ENCODE measurements at regions not wholly inside any gene's neighbourhood (a gene's known extent, or its start where the extent isn't known, plus 50 kb on each side); places are given as distances from the start of the nearest gene placed in this dataset.

- Mint-ChIP-seq H3K4me3 (no peak overlapping the region), H3K9me3 (no peaks in the 10 kb centered on the region), H3K27me3 (ENCODE audit: insufficient read depth, low read depth, poor library complexity) (peaks cover 8% of the 10 kb centered on the region), H3K4me1 (peaks cover 51% of the 10 kb centered on the region), H3K36me3 (ENCODE audit: low read depth) (no peaks in the 10 kb centered on the region), H3K27ac (peak overlapping the region; percentile 70; the same call in 1 of the 2 replicates)
- Histone ChIP-seq H3F3A (replicated peaks; ENCODE audit: low read depth) (no peaks in the 10 kb centered on the region), H4K20me1 (replicated peaks; ENCODE audit: insufficient read depth) (no peaks in the 10 kb centered on the region), H3K36me3 (ENCODE audit: insufficient read depth) (no peaks in the 10 kb centered on the region), H2AFZ (no peak overlapping the region), H3K27ac (ENCODE audit: low read depth) (no peak overlapping the region), H3K4me3 (no peak overlapping the region), H3K4me2 (no peak overlapping the region), H3K79me2 (replicated peaks; ENCODE audit: insufficient read depth) (no peaks in the 10 kb centered on the region), H3K27me3 (ENCODE audit: insufficient read depth) (no peaks in the 10 kb centered on the region), H3K9me2 (ENCODE audit: insufficient read depth) (no peaks in the 10 kb centered on the region), H3K4me1 (ENCODE audit: insufficient read depth) (peaks cover 30% of the 10 kb centered on the region)
- DNase-seq (ENCODE audit: low spot score) (no peak), ATAC-seq (no peak)
- no peak for TF ChIP-seq STAT1 (IDR thresholded peaks at IDR 0.05; ENCODE audit: unreplicated experiment)
Measured at GRCh38 chr2:212943351-212943750, 208.1 kb downstream of the IKZF2 start.

DNA sequence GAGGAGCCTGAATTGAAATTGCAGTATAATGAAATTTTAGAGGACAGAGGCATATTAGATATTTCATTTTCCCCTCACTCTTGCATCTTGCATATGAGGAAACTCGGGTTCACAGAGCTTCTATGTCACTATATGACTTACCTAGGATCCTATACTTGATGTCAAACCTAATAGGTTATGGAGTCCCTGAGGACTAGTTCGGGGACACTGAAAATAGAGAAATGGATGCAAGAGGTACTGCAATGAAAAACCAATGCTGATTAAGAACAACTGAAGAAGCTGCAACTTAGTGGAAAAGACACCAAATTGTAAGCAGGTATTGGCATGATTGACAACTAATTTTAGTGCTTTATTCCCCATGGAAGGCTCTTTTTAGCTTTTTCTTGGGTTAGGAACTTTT, 210.1 kb downstream of the IKZF2 start:
- H3K79me2 ChIP-seq (replicated peaks; ENCODE audit: insufficient read depth) = no peaks in the 10 kb centered on the region
- no peaks in the 10 kb centered on the region for H3K36me3 ChIP-seq (ENCODE audit: insufficient read depth)
- no peak overlapping the region for H3K4me3 ChIP-seq
- H3K4me3 Mint-ChIP-seq = no peak overlapping the region
- ATAC-seq (no peak), DNase-seq (ENCODE audit: low spot score) (no peak)
- peaks cover 11% of the 10 kb centered on the region for H3K27me3 Mint-ChIP-seq (ENCODE audit: insufficient read depth, low read depth, poor library complexity)
- peaks cover 30% of the 10 kb centered on the region for H3K4me1 ChIP-seq (ENCODE audit: insufficient read depth)
- H3K4me2 ChIP-seq = peak overlapping the region; percentile 25
- H3K9me3 Mint-ChIP-seq = no peaks in the 10 kb centered on the region
- peak overlapping the region; percentile 9; the same call in 1 of the 2 replicates for H2AFZ ChIP-seq
- peaks cover 55% of the 10 kb centered on the region for H3K4me1 Mint-ChIP-seq
- no peaks in the 10 kb centered on the region for H3F3A ChIP-seq (replicated peaks; ENCODE audit: low read depth)
- no peaks in the 10 kb centered on the region for H3K9me2 ChIP-seq (ENCODE audit: insufficient read depth)
- no peaks in the 10 kb centered on the region for H3K36me3 Mint-ChIP-seq (ENCODE audit: low read depth)
- no peaks in the 10 kb centered on the region for H4K20me1 ChIP-seq (replicated peaks; ENCODE audit: insufficient read depth)
- peak overlapping the region; percentile 94 for H3K27ac Mint-ChIP-seq
- H3K27me3 ChIP-seq (ENCODE audit: insufficient read depth) = no peaks in the 10 kb centered on the region
- peak overlapping the region; percentile 75 for H3K27ac ChIP-seq (ENCODE audit: low read depth)
- no peak for TF ChIP-seq ZNF462 (CRISPR knock-in tag; IDR thresholded peaks at IDR 0.05)
- TF ChIP-seq NANOG (IDR thresholded peaks at IDR 0.05; ENCODE audit: borderline replicate concordance) = no peak
- TF ChIP-seq, protein P1, sequence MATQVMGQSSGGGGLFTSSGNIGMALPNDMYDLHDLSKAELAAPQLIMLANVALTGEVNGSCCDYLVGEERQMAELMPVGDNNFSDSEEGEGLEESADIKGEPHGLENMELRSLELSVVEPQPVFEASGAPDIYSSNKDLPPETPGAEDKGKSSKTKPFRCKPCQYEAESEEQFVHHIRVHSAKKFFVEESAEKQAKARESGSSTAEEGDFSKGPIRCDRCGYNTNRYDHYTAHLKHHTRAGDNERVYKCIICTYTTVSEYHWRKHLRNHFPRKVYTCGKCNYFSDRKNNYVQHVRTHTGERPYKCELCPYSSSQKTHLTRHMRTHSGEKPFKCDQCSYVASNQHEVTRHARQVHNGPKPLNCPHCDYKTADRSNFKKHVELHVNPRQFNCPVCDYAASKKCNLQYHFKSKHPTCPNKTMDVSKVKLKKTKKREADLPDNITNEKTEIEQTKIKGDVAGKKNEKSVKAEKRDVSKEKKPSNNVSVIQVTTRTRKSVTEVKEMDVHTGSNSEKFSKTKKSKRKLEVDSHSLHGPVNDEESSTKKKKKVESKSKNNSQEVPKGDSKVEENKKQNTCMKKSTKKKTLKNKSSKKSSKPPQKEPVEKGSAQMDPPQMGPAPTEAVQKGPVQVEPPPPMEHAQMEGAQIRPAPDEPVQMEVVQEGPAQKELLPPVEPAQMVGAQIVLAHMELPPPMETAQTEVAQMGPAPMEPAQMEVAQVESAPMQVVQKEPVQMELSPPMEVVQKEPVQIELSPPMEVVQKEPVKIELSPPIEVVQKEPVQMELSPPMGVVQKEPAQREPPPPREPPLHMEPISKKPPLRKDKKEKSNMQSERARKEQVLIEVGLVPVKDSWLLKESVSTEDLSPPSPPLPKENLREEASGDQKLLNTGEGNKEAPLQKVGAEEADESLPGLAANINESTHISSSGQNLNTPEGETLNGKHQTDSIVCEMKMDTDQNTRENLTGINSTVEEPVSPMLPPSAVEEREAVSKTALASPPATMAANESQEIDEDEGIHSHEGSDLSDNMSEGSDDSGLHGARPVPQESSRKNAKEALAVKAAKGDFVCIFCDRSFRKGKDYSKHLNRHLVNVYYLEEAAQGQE (IDR thresholded peaks at IDR 0.05; ENCODE audit: unreplicated experiment) = no peak
- TF ChIP-seq, protein P2, sequence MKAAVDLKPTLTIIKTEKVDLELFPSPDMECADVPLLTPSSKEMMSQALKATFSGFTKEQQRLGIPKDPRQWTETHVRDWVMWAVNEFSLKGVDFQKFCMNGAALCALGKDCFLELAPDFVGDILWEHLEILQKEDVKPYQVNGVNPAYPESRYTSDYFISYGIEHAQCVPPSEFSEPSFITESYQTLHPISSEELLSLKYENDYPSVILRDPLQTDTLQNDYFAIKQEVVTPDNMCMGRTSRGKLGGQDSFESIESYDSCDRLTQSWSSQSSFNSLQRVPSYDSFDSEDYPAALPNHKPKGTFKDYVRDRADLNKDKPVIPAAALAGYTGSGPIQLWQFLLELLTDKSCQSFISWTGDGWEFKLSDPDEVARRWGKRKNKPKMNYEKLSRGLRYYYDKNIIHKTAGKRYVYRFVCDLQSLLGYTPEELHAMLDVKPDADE (IDR thresholded peaks at IDR 0.05) = no peak
- TF ChIP-seq JUNB (IDR thresholded peaks at IDR 0.05; ENCODE audit: unreplicated experiment) = no peak
- TF ChIP-seq ZNF114 (CRISPR knock-in tag; IDR thresholded peaks at IDR 0.05) = no peak
- no peak for TF ChIP-seq CTCF (conservative IDR thresholded peaks at IDR 0.05; ENCODE audit: low read depth in 2 of 2)
- TF ChIP-seq EZH2phosphoT487 (IDR thresholded peaks at IDR 0.05; ENCODE audit: unreplicated experiment) = no peak
- no peak for TF ChIP-seq CREB1 (CRISPR knock-in tag; IDR thresholded peaks at IDR 0.05; ENCODE audit: low read depth)

Measured in GM23338 (cell line).